Loucy (cell line): ENCODE measurements at regions not wholly inside any gene's neighbourhood (a gene's known extent, or its start where the extent isn't known, plus 50 kb on each side); places are given as distances from the start of the nearest gene placed in this dataset.

Experiments used
- H2AFZ ChIP-seq: fragments of 200-600 bp; sonication (generic); 2 replicates; pipeline ENCODE4 v1.6.0; 2016; ENCODE audit warnings: antibody characterized with exemption, mild to moderate bottlenecking, low read length, moderate library complexity
- H3F3A ChIP-seq: fragments of 200-600 bp; 2 replicates; pipeline ENCODE4 v1.6.0; 2016; ENCODE audit warnings: antibody characterized with exemption, low read depth, mild to moderate bottlenecking
- H3K27me3 ChIP-seq: fragments of 200-600 bp; sonication (generic); 2 replicates; pipeline ENCODE4 v1.6.1; 2014; ENCODE audit warnings: low read length, mild to moderate bottlenecking; ENCODE audit not compliant: insufficient read depth, poor library complexity, severe bottlenecking
- H3K36me3 ChIP-seq: fragments of 200-600 bp; sonication (generic); 2 replicates; pipeline ENCODE4 v1.6.1; 2016; ENCODE audit warnings: low read length; ENCODE audit not compliant: insufficient read depth
- H3K4me1 ChIP-seq: fragments of 200-600 bp; sonication (generic); 2 replicates; pipeline ENCODE4 v1.5.1; 2014; ENCODE audit warnings: low read length, mild to moderate bottlenecking; ENCODE audit not compliant: insufficient read depth, poor library complexity, severe bottlenecking
- H3K4me2 ChIP-seq: fragments of 200-600 bp; sonication (generic); 2 replicates; pipeline ENCODE4 v1.6.0; 2014; ENCODE audit warnings: antibody characterized with exemption, low read length, low read depth, mild to moderate bottlenecking; ENCODE audit not compliant: poor library complexity, severe bottlenecking
- H3K4me3 ChIP-seq: fragments of 200-600 bp; sonication (generic); 2 replicates; pipeline ENCODE4 v1.5.1; 2014; ENCODE audit warnings: low read length, mild to moderate bottlenecking, mixed read lengths; ENCODE audit not compliant: poor library complexity, severe bottlenecking
- H3K79me2 ChIP-seq: fragments of 200-600 bp; sonication (generic); 2 replicates; pipeline ENCODE4 v1.6.1; 2014; ENCODE audit warnings: low read length; ENCODE audit not compliant: insufficient read depth
- H3K9ac ChIP-seq: fragments of 200-600 bp; sonication (generic); 2 replicates; pipeline ENCODE4 v1.6.0; 2014; ENCODE audit warnings: mild to moderate bottlenecking, low read depth, low read length, moderate library complexity; ENCODE audit not compliant: poor library complexity, severe bottlenecking
- H3K9me2 ChIP-seq: fragments of 200-600 bp; sonication (generic); replicated peaks from 2 replicates; pipeline ENCODE4 v1.6.1; 2016; ENCODE audit warnings: low read depth, low read length, mixed read lengths
- H3K9me3 ChIP-seq: fragments of 200-600 bp; sonication (generic); 2 replicates; pipeline ENCODE4 v1.6.1; 2014; ENCODE audit warnings: mild to moderate bottlenecking, antibody characterized with exemption, low read length, low read depth; ENCODE audit not compliant: insufficient read depth
- H4K20me1 ChIP-seq: fragments of 200-600 bp; sonication (generic); 2 replicates; pipeline ENCODE4 v1.6.0; 2014; ENCODE audit warnings: antibody characterized with exemption, low read length, mild to moderate bottlenecking; ENCODE audit not compliant: insufficient read depth, poor library complexity, severe bottlenecking
- CTCF ChIP-seq: fragments of 200-600 bp; sonication (generic); conservative IDR thresholded peaks from 2 replicates; pipeline ENCODE4 v1.5.1; 2014; ENCODE audit warnings: mild to moderate bottlenecking, antibody characterized with exemption, low read length
- EZH2phosphoT487 ChIP-seq: fragments of 200-600 bp; IDR thresholded peaks from 2 replicates; pipeline ENCODE4 v1.6.1; 2018; ENCODE audit warnings: antibody characterized with exemption, mild to moderate bottlenecking, moderate library complexity, borderline replicate concordance

GRCh38 chr9:1235650-1236049, 185.5 kb downstream of the DMRT2 start:
- H3K36me3 ChIP-seq, result no peaks in the 10 kb centered on the region
- no peaks in the 10 kb centered on the region for H3F3A ChIP-seq
- H3K9ac ChIP-seq, result no peak overlapping the region
- no peaks in the 10 kb centered on the region for H3K27me3 ChIP-seq
- no peak overlapping the region for H3K4me3 ChIP-seq
- no peaks in the 10 kb centered on the region for H3K9me2 ChIP-seq
- no peaks in the 10 kb centered on the region for H3K4me1 ChIP-seq
- H3K9me3 ChIP-seq, result no peaks in the 10 kb centered on the region
- H2AFZ ChIP-seq, result no peak overlapping the region
- H4K20me1 ChIP-seq, result no peaks in the 10 kb centered on the region
- TF ChIP-seq EZH2phosphoT487 (no peak), CTCF (no peak)
- H3K79me2 ChIP-seq, result no peaks in the 10 kb centered on the region
- H3K4me2 ChIP-seq, result no peak overlapping the region

DNA sequence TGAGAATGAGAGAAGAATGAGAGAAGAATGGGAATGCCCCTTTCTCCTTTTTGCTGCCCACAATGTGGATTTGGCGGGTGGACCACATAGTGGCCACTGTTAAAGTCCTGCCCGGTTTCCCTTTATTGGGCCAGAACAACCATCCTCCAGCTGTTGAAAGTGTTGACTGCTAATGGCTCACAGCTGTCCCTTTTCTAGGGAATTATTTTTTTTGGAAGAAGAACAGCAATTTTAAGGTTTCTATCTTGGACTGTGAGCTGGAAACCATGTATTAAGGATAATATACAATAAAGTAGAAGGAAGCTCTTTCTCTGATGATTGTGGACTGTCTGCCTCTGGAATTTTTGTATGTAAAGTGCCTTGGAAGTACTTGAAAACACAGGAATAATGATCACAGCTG, 185.9 kb downstream of the DMRT2 start:
- H3K4me2 ChIP-seq, result no peak overlapping the region
- H3K9me3 ChIP-seq, result no peaks in the 10 kb centered on the region

GRCh38 chr9:1238407-1238806, 188.2 kb downstream of the DMRT2 start:
- no peaks in the 10 kb centered on the region for H4K20me1 ChIP-seq
- TF ChIP-seq EZH2phosphoT487 (no peak), CTCF (no peak)
- H3K79me2 ChIP-seq, result no peaks in the 10 kb centered on the region
- no peaks in the 10 kb centered on the region for H3K36me3 ChIP-seq
- H2AFZ ChIP-seq, result no peak overlapping the region
- no peak overlapping the region for H3K4me2 ChIP-seq
- H3K4me1 ChIP-seq, result no peaks in the 10 kb centered on the region
- H3K9me3 ChIP-seq, result no peaks in the 10 kb centered on the region
- H3F3A ChIP-seq, result no peaks in the 10 kb centered on the region
- no peak overlapping the region for H3K9ac ChIP-seq
- no peaks in the 10 kb centered on the region for H3K27me3 ChIP-seq
- no peaks in the 10 kb centered on the region for H3K9me2 ChIP-seq
- no peak overlapping the region for H3K4me3 ChIP-seq

More for the DNA sequence above, 185.9 kb downstream of the DMRT2 start:
- H3K9me2 ChIP-seq, result no peaks in the 10 kb centered on the region
- H3K4me3 ChIP-seq, result no peak overlapping the region
- no peak for TF ChIP-seq EZH2phosphoT487
- TF ChIP-seq CTCF, result no peak
- H3F3A ChIP-seq, result no peaks in the 10 kb centered on the region
- H2AFZ ChIP-seq, result no peak overlapping the region
- no peaks in the 10 kb centered on the region for H4K20me1 ChIP-seq
- no peaks in the 10 kb centered on the region for H3K79me2 ChIP-seq
- no peaks in the 10 kb centered on the region for H3K4me1 ChIP-seq
- no peaks in the 10 kb centered on the region for H3K27me3 ChIP-seq
- H3K36me3 ChIP-seq, result no peaks in the 10 kb centered on the region
- H3K9ac ChIP-seq, result no peak overlapping the region
